ENCODE measurements at regions not wholly inside any gene's neighbourhood (a gene's known extent, or its start where the extent isn't known, plus 50 kb on each side); places are given as distances from the start of the nearest gene placed in this dataset.

DNA sequence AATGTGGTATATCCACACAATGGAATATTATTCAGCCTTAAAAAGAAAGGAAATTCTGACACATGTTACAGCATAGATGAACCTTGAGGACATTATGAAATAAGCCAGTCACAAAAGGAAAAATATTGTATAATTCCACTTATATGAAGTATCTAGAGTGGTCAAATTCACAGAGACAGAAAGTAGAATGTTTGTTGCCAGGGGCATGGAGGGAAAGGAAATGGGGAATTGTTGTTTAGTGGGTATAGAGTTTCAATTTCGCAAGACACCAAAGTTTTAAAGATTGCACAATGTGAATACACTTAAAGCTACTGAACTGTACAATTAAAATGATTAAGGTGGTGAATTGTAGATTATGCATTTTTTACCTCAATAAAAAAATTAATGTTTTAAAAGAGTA, 92.9 kb downstream of the TXNL1 start:
- H3K9me3 Mint-ChIP-seq (ENCODE audit: low read depth), result no peaks in the 10 kb centered on the region
- CTCF ChIA-PET, result no interaction called here
- H3K4me1 Mint-ChIP-seq, result no peaks in the 10 kb centered on the region
- ATAC-seq, result no peak
- H3K36me3 Mint-ChIP-seq, result no peaks in the 10 kb centered on the region
- H3K4me3 Mint-ChIP-seq, result no peak overlapping the region
- no peak for DNase-seq
- H3K27ac Mint-ChIP-seq, result no peak overlapping the region
- peaks cover 2% of the 10 kb centered on the region for H3K27me3 Mint-ChIP-seq

DNA sequence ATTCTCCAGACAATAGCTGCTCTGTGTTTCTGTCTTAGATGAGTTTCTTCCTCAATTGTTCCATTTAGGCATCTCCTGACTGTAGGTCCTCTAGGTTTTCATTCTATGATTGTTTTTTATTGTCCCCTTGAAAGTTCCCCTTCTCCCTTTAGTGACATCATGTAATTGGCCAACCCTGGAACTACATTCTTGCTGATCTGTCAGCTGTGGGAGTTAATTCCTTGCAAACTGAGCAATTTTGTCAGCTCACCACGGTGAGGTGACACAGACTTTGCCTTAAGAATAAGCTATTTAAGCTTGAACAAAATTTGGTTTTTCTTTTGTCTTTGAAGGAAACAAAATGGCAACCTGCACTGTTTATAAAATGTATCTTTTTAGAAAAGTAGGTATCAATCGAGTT, 95.9 kb downstream of the TXNL1 start:
- CTCF ChIA-PET, result no interaction called here

DNA sequence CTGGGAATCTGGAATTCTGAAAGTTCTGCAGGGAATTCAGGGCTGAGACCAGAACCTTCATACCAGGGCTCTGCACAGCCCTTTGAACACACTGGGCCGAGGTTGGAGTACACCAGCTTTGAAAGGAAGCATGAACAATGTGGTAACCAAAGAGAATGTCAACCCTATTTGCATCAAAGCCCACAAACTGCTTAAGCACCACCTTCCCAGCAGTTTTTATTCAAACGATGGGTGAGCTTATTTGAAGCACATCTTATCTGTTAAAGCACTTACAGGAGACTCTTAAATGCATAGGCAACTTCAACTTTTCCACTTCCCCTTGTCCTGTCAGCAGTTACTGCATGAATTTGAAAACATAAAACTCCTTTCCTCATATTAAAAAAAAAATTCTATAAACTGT, 96.6 kb downstream of the TXNL1 start:
- no peak for ATAC-seq
- CTCF ChIA-PET, result no interaction called here
- H3K9me3 Mint-ChIP-seq (ENCODE audit: low read depth), result no peaks in the 10 kb centered on the region

More for the DNA sequence above, 95.9 kb downstream of the TXNL1 start:
- no peak overlapping the region for H3K27ac Mint-ChIP-seq
- no peak overlapping the region for H3K4me3 Mint-ChIP-seq
- DNase-seq (no peak), ATAC-seq (no peak)
- no peaks in the 10 kb centered on the region for H3K9me3 Mint-ChIP-seq (ENCODE audit: low read depth)
- H3K36me3 Mint-ChIP-seq, result no peaks in the 10 kb centered on the region
- peaks cover 7% of the 10 kb centered on the region for H3K27me3 Mint-ChIP-seq
- no peaks in the 10 kb centered on the region for H3K4me1 Mint-ChIP-seq

DNA sequence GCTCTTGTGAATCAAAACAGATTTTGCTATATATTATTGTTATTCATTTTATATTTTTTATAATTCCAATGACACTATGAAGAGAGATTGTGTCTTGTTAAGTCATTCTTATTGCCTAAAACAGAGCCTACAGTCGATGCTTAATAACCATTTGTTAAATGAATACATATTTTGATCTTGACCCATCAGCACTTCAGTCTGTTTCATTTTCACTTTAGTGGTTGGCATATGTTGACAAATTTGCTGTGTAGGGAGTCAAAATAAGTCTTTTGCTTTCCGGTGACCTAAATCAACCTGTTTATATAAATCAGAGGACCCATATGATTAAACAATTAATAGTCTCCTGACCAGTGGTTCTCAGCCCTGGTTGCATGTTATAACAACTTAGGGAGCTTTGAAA, 97.1 kb downstream of the TXNL1 start:
- Mint-ChIP-seq H3K9me3 (ENCODE audit: low read depth) (no peaks in the 10 kb centered on the region), H3K4me3 (no peak overlapping the region), H3K4me1 (no peaks in the 10 kb centered on the region), H3K36me3 (no peaks in the 10 kb centered on the region), H3K27ac (no peak overlapping the region), H3K27me3 (peaks cover 7% of the 10 kb centered on the region)
- DNase-seq (no peak), ATAC-seq (no peak)
- CTCF ChIA-PET, result no interaction called here

More for the DNA sequence above, 96.6 kb downstream of the TXNL1 start:
- H3K36me3 Mint-ChIP-seq, result no peaks in the 10 kb centered on the region
- peaks cover 7% of the 10 kb centered on the region for H3K27me3 Mint-ChIP-seq
- H3K27ac Mint-ChIP-seq, result no peak overlapping the region
- H3K4me3 Mint-ChIP-seq, result no peak overlapping the region
- DNase-seq, result no peak
- no peaks in the 10 kb centered on the region for H3K4me1 Mint-ChIP-seq

DNA sequence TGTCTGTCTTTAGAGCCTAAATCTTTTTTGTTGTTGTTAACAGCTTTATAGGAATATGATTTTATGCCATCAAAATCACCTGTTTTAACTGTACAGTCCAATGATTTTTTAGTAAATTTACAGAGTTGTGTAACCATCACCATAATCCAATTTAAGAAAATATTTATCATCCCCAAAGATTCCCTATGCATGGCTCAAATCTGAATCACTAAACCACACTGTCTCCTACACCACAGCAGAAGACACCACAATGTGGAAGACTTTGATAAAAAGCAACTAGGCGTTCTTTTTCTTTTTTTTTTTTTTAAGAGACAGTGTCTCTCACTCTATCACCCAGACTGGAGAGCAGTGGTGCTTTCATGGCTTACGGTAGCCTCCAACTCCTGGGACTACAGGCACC, 99.6 kb downstream of the TXNL1 start:
- no peak overlapping the region for H3K4me3 Mint-ChIP-seq
- no peaks in the 10 kb centered on the region for H3K4me1 Mint-ChIP-seq
- H3K9me3 Mint-ChIP-seq (ENCODE audit: low read depth), result no peaks in the 10 kb centered on the region
- CTCF ChIA-PET, result no interaction called here
- no peak for ATAC-seq
- H3K36me3 Mint-ChIP-seq, result no peaks in the 10 kb centered on the region
- peaks cover 9% of the 10 kb centered on the region for H3K27me3 Mint-ChIP-seq
- H3K27ac Mint-ChIP-seq, result no peak overlapping the region
- no peak for DNase-seq

DNA sequence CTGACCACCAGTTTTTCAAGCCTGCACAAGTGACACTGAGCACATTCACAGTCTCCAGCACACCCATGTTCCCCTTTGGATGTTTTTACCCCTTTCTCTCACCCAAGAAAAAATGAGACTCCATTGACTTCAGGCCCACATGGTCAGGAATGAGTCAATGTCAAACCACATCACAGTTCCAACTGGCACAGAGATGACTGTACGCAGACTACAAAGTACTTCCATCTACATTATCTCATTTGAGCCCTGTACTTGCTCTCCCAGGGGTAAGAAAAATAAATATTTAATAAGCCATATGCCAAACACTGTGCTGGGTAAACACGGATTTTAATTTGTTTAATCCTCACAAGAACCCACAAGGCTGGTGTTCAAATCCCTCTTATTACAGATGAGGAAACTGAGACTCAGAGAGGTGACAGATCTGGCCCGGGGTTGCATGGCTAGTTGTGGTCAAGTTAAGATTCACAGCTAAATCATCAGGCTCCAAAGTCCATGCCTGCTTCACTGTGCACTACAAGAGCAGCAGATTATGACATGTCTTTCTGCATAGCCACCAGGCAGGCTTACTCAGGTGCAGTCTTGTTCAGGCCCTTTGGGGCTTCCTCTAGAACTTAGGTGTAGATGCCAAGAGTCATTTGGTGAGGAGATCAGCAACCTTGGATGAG, 106.1 kb downstream of the TXNL1 start:
- Mint-ChIP-seq H3K27ac (no peak overlapping the region), H3K36me3 (peaks cover 2% of the 10 kb centered on the region), H3K4me1 (peaks cover 8% of the 10 kb centered on the region), H3K9me3 (ENCODE audit: low read depth) (peaks cover 2% of the 10 kb centered on the region), H3K27me3 (peaks cover 4% of the 10 kb centered on the region), H3K4me3 (no peak overlapping the region)
- DNase-seq (peak; percentile 55), ATAC-seq (peak; percentile 79)
- CTCF ChIA-PET, result no interaction called here

DNA sequence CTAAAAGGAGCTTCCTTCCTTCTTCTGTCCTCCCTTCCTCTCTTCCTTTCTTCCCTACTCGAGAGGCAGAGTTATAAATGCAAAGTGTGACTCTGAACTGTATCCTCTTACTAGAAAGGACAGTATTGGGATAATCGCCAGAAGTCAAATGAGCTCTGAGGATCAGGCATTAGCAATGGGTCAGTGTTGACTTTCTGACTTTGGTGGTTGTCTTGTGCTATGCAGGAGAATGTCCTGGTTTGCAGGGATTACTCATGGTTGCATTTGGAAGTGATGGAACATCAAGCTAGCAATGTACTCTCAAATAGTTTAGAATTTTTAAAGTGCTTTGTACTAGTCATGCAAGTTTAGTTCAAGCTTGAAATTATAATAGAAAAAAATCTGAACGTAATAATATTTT, 115.6 kb downstream of the TXNL1 start:
- H3K4me3 Mint-ChIP-seq, result no peak overlapping the region
- no peak for DNase-seq
- no peaks in the 10 kb centered on the region for H3K36me3 Mint-ChIP-seq
- no peaks in the 10 kb centered on the region for H3K27me3 Mint-ChIP-seq
- H3K9me3 Mint-ChIP-seq (ENCODE audit: low read depth), result no peaks in the 10 kb centered on the region
- ATAC-seq, result no peak
- no peak overlapping the region for H3K27ac Mint-ChIP-seq
- CTCF ChIA-PET, result no interaction called here
- no peaks in the 10 kb centered on the region for H3K4me1 Mint-ChIP-seq

DNA sequence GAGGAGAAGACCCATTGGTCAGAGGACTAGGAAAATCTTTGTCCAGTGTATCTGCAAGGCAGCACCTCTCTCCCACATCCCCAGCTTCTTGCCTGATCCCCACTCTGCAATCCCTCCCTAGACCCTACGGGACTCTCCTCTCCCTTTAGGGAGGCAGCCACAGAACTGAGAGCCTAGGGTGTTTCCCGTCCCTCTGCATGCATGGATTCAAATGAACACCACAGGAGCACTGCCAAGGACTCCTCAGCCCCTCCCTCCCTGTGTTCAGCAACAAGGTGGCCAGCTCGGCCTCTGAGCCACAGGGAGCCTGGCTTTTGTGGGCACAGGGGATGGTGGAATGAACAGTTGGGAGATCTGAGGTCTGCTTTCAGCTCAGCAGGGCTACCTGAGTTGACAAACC, 117.1 kb downstream of the TXNL1 start:
- CTCF ChIA-PET, result no interaction called here
- DNase-seq, result no peak
- Mint-ChIP-seq H3K27me3 (no peaks in the 10 kb centered on the region), H3K36me3 (no peaks in the 10 kb centered on the region), H3K27ac (no peak overlapping the region), H3K4me1 (no peaks in the 10 kb centered on the region), H3K9me3 (ENCODE audit: low read depth) (no peaks in the 10 kb centered on the region), H3K4me3 (no peak overlapping the region)
- ATAC-seq, result no peak

DNA sequence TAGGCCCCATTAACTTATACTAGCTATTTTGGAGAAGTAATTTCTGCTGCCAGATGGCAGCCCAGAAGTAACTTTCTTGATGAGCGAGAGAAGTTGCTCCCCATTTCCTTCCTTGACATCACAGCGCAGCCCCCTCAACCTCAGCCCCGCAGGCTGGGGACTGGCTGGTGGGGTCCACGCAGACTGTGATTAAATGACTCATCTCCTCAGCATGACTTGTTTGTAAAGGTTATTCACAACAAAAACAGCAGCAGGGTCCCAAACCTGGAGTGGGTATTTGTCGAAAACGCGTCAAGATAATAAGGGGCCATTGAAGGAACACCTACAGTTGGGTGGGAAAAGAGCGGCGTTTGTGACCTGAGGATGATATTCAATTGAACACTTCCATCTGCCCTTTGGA, 120.6 kb downstream of the TXNL1 start:
- CTCF ChIA-PET, result no interaction called here
- Mint-ChIP-seq H3K27ac (no peak overlapping the region), H3K27me3 (no peaks in the 10 kb centered on the region), H3K9me3 (ENCODE audit: low read depth) (no peaks in the 10 kb centered on the region), H3K4me1 (no peaks in the 10 kb centered on the region), H3K36me3 (no peaks in the 10 kb centered on the region), H3K4me3 (no peak overlapping the region)
- ATAC-seq (no peak), DNase-seq (no peak)

DNA sequence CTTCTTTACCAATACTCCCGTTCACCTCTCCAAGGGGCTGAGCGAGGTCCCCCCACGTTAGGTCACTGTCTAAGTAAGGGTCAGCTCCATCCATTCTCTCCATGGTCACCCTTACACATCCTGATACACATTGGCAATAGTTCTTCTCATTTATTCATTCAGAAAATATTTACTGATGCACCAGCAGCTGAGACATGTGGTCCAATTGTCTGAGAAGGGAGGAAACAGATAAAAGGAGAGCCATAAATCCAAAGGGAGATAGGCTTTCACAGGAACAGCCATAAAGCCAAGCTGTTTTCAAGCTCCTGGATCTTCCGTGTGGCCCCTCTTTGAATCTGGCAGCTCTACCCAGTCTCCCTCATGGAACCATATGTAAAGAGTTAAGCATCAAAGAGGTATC, 121.2 kb downstream of the TXNL1 start:
- Mint-ChIP-seq H3K4me3 (no peak overlapping the region), H3K4me1 (no peaks in the 10 kb centered on the region), H3K36me3 (no peaks in the 10 kb centered on the region), H3K27ac (no peak overlapping the region), H3K27me3 (no peaks in the 10 kb centered on the region), H3K9me3 (ENCODE audit: low read depth) (no peaks in the 10 kb centered on the region)
- DNase-seq, result no peak
- CTCF ChIA-PET, result no interaction called here
- no peak for ATAC-seq

DNA sequence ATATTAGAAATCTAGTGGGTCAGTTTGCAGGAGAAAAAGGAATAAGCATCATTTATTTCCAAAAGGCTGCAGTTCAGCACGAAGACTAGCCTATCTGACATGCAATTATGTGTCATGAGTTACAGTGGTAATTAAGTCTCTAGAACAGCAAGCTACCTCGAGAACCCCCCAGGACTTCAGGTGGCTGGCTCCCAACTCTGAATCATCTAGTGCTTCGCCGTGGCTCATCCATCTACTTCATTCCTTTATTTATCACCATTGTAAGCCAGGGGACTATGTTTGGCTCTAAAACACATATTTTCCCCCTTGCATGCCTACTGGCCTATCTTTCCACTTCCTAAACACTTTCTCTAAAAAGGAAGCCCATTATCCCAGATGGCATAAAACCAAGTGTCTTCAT, 121.6 kb downstream of the TXNL1 start:
- H3K4me3 Mint-ChIP-seq, result no peak overlapping the region
- H3K4me1 Mint-ChIP-seq, result no peaks in the 10 kb centered on the region
- H3K36me3 Mint-ChIP-seq, result no peaks in the 10 kb centered on the region
- no peaks in the 10 kb centered on the region for H3K9me3 Mint-ChIP-seq (ENCODE audit: low read depth)
- no peak for ATAC-seq
- no peak for DNase-seq
- H3K27ac Mint-ChIP-seq, result no peak overlapping the region
- CTCF ChIA-PET, result no interaction called here
- H3K27me3 Mint-ChIP-seq, result no peaks in the 10 kb centered on the region

DNA sequence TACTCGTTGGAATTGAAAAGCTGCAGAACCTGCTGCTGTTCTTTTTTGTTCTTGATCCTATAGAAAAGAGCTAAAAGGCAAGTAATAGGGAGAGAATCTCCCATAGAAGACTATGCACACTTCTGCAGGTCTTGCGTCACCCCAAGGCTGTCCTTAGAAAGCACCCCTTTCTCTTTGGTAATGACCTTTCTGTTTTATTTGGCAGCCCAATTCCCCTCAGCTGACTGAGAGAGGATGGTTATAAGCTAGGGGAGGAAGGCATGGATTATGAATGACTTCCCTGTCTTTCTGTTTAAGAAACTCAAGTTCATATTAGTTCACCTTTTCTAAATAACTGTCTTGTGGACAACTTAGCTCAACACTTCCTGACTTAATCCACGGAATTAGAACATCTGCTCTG, 122.9 kb downstream of the TXNL1 start:
- no peaks in the 10 kb centered on the region for H3K36me3 Mint-ChIP-seq
- no peaks in the 10 kb centered on the region for H3K9me3 Mint-ChIP-seq (ENCODE audit: low read depth)
- no peaks in the 10 kb centered on the region for H3K27me3 Mint-ChIP-seq
- no peaks in the 10 kb centered on the region for H3K4me1 Mint-ChIP-seq
- CTCF ChIA-PET, result no interaction called here
- no peak overlapping the region for H3K4me3 Mint-ChIP-seq
- no peak for DNase-seq
- ATAC-seq, result no peak
- H3K27ac Mint-ChIP-seq, result no peak overlapping the region

DNA sequence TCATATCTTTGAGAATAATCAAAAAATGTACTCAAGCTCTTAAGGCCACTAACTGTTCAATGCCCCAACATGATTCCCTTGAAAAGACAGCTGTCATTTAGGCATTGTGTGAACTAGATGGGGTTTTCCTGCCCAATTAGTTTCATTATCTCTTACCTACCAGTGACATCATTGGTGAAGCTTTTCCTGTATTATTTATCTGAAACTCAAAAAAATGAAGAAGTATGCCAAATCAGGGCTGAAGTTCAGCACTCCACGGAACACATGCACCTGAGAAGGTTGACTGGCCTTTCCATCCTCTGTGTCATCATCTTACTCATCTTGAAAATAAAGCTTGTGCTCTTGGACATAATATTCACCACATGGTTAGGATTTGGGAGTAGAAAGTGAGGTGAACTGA, 126.4 kb downstream of the TXNL1 start:
- ATAC-seq, result no peak
- CTCF ChIA-PET, result no interaction called here
- Mint-ChIP-seq H3K4me1 (no peaks in the 10 kb centered on the region), H3K4me3 (no peak overlapping the region), H3K27ac (no peak overlapping the region), H3K27me3 (no peaks in the 10 kb centered on the region), H3K36me3 (no peaks in the 10 kb centered on the region), H3K9me3 (ENCODE audit: low read depth) (no peaks in the 10 kb centered on the region)
- DNase-seq, result no peak

DNA sequence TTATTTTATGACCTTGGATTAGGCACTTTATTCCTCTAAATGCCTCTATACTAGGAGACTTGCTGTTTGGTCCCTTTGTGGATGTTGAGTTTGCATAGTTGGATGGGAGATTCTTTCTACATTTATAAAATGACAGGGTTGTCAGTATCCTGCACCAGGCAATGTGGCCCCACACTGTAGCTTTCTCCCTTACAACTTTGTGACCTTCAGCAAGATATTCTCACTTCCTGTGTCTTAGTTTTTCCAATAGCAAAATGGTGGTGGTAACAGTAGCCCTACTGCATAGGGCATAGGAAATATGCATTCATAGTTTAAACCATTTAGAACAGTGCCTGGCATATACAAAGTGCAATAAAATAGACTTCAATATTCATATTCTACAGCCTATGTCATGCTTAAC, 128.3 kb downstream of the TXNL1 start:
- H3K27ac Mint-ChIP-seq, result no peak overlapping the region
- no peaks in the 10 kb centered on the region for H3K9me3 Mint-ChIP-seq (ENCODE audit: low read depth)
- DNase-seq (no peak), ATAC-seq (no peak)
- no peak overlapping the region for H3K4me3 Mint-ChIP-seq
- CTCF ChIA-PET, result no interaction called here
- H3K36me3 Mint-ChIP-seq, result no peaks in the 10 kb centered on the region
- H3K4me1 Mint-ChIP-seq, result no peaks in the 10 kb centered on the region
- no peaks in the 10 kb centered on the region for H3K27me3 Mint-ChIP-seq

DNA sequence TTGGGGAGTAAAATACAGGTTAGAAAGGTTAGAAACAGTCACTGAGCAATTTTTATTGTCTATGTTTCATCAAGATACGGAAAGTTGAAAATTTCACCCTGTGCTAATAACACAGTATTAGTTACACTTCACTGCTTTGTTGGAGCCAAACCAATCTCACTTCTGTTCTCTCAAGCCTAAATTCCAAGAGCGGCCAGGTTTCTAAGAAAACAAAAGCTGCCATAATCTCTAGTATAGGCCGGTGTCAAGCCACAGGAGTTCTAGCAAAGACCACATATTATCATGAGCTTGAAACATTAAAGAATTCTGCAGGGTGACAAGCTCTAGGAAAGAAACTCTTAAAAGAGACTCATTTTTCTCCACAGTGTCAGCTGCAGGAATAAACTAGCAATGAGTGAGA, 128.7 kb downstream of the TXNL1 start:
- no peaks in the 10 kb centered on the region for H3K4me1 Mint-ChIP-seq
- no peaks in the 10 kb centered on the region for H3K36me3 Mint-ChIP-seq
- no peak overlapping the region for H3K4me3 Mint-ChIP-seq
- no peaks in the 10 kb centered on the region for H3K27me3 Mint-ChIP-seq
- no peak overlapping the region for H3K27ac Mint-ChIP-seq
- no peak for DNase-seq
- no peak for ATAC-seq
- no peaks in the 10 kb centered on the region for H3K9me3 Mint-ChIP-seq (ENCODE audit: low read depth)
- CTCF ChIA-PET, result no interaction called here
